ENCODE measurements at regions not wholly inside any gene's neighbourhood (a gene's known extent, or its start where the extent isn't known, plus 50 kb on each side); places are given as distances from the start of the nearest gene placed in this dataset.

GRCh38 chr2:187078297-187078696 lies 229.3 kb upstream of the ZSWIM2 start:
- ChIA-PET CTCF (no interaction called here), POLR2A (no interaction called here)
- Mint-ChIP-seq H3K4me3 (no peak overlapping the region), H3K27me3 (ENCODE audit: low read depth) (no peaks in the 10 kb centered on the region), H3K27ac (no peak overlapping the region), H3K9me3 (peaks cover 27% of the 10 kb centered on the region), H3K4me1 (peaks cover 2% of the 10 kb centered on the region; the same call in 1 of the 2 replicates), H3K36me3 (no peaks in the 10 kb centered on the region; the same call in 1 of the 2 replicates)
- ATAC-seq = no peak
- no peak for DNase-seq (ENCODE audit: low spot score)
- TF ChIP-seq IRF2 (CRISPR knock-in tag; IDR thresholded peaks at IDR 0.05; ENCODE audit: borderline replicate concordance, low read depth) = no peak
- no peak for TF ChIP-seq USF2 (CRISPR knock-in tag; IDR thresholded peaks at IDR 0.05)
- no peak for TF ChIP-seq ZNF425 (CRISPR knock-in tag; conservative IDR thresholded peaks at IDR 0.05)
- TF ChIP-seq ZNF423 (CRISPR knock-in tag; IDR thresholded peaks at IDR 0.05) = no peak
- no peak for TF ChIP-seq FOXJ3 (CRISPR knock-in tag; IDR thresholded peaks at IDR 0.05; ENCODE audit: borderline replicate concordance)
- TF ChIP-seq, protein P1, sequence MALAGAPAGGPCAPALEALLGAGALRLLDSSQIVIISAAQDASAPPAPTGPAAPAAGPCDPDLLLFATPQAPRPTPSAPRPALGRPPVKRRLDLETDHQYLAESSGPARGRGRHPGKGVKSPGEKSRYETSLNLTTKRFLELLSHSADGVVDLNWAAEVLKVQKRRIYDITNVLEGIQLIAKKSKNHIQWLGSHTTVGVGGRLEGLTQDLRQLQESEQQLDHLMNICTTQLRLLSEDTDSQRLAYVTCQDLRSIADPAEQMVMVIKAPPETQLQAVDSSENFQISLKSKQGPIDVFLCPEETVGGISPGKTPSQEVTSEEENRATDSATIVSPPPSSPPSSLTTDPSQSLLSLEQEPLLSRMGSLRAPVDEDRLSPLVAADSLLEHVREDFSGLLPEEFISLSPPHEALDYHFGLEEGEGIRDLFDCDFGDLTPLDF (CRISPR knock-in tag; IDR thresholded peaks at IDR 0.05) = no peak
- TF ChIP-seq TEAD1 (CRISPR knock-in tag; IDR thresholded peaks at IDR 0.05) = no peak
- no peak for TF ChIP-seq TCF7 (CRISPR knock-in tag; IDR thresholded peaks at IDR 0.05; ENCODE audit: low read depth)

DNA sequence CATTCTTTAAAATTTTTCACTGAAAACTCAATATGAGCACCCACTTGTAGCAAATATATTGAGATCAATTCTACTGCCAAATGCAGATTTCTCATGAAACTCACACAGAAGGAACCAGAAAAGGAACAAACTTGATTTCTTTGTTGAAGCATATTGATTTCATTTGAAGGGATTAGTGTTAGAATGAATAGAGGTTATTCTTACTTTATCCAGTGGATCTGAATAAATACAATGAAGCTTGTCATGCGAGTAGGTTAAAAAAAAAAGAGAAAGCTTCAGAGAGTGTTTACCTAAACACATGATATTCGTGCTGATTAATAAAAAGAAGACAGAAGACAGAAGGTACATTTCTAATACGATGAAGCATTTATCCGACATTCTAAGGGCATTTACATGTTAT lies 226.7 kb upstream of the ZSWIM2 start:
- Mint-ChIP-seq H3K36me3 (no peaks in the 10 kb centered on the region; the same call in 1 of the 2 replicates), H3K4me3 (no peak overlapping the region), H3K27ac (no peak overlapping the region; the same call in 1 of the 2 replicates), H3K4me1 (peaks cover 2% of the 10 kb centered on the region; the same call in 1 of the 2 replicates), H3K9me3 (peaks cover 27% of the 10 kb centered on the region), H3K27me3 (ENCODE audit: low read depth) (no peaks in the 10 kb centered on the region)
- no peak for DNase-seq (ENCODE audit: low spot score)
- no peak for ATAC-seq
- CTCF ChIA-PET = interaction anchor here (0.6 kb wide), 1 partner anchor 63 kb away, joined by 3 read pairs; no protein-coding TSS in a partner anchor
- no peak for TF ChIP-seq AR (CRISPR knock-in tag; IDR thresholded peaks at IDR 0.05)
- no peak for TF ChIP-seq ARID4B (CRISPR knock-in tag; IDR thresholded peaks at IDR 0.05; ENCODE audit: borderline replicate concordance)
- TF ChIP-seq TCF7 (CRISPR knock-in tag; IDR thresholded peaks at IDR 0.05; ENCODE audit: low read depth) = no peak
- TF ChIP-seq ZNF121 (CRISPR knock-in tag; IDR thresholded peaks at IDR 0.05) = no peak
- POLR2A ChIA-PET = no interaction called here
